Tibial nerve (tissue), 4 donors: ENCODE measurements at regions not wholly inside any gene's neighbourhood (a gene's known extent, or its start where the extent isn't known, plus 50 kb on each side); places are given as distances from the start of the nearest gene placed in this dataset.

Experiments
- DNase-seq, 2 donors: peaks; one replicate each; pipeline ENCODE4 v3.0.0-alpha.2; 2019; ENCODE audit warnings: low spot score in 2 of 2
- H3K27ac ChIP-seq, 4 donors: fragments of 200-600 bp; sonication (generic) in 3 of 4; one replicate each; pipeline ENCODE4 v1.5.1; 2017 to 2019; ENCODE audit warnings: mild to moderate bottlenecking in 1 of 4
- H3K27me3 ChIP-seq, 2 donors: fragments of 200-600 bp; sonication (generic) in 1 of 2; one replicate each; pipeline versions ENCODE4 v1.5.1 to v1.6.0; 2017 to 2019
- H3K36me3 ChIP-seq, 3 donors: fragments of 200-600 bp; sonication (generic); one replicate each; pipeline ENCODE4 v1.5.1; 2018 to 2019
- H3K4me1 ChIP-seq, 4 donors: fragments of 200-600 bp; sonication (generic) in 3 of 4; one replicate each; pipeline ENCODE4 v1.5.1; 2017 to 2019
- H3K4me3 ChIP-seq, 4 donors: fragments of 200-600 bp; sonication (generic) in 3 of 4; one replicate each; pipeline ENCODE4 v1.5.1; 2017 to 2019; ENCODE audit warnings: mild to moderate bottlenecking in 1 of 4, moderate library complexity in 1 of 4
- H3K9me3 ChIP-seq, 4 donors: fragments of 200-600 bp; sonication (generic) in 3 of 4; one replicate each; pipeline ENCODE4 v1.5.1; 2017 to 2019
- EP300 ChIP-seq, 2 donors: sonication (generic); formaldehyde crosslinking; IDR thresholded peaks; one replicate each; pipeline ENCODE4 v1.6.1; 2017; ENCODE audit warnings: antibody characterized with exemption in 2 of 2, mild to moderate bottlenecking in 1 of 2
- POLR2A ChIP-seq, 2 donors: fragments of 450-650 bp; IDR thresholded peaks; one replicate each; pipeline ENCODE4 v1.6.1; 2017; ENCODE audit warnings: antibody characterized with exemption in 2 of 2, mild to moderate bottlenecking in 2 of 2, moderate library complexity in 2 of 2
- WGBS, 2 donors: methylation state at CpG; one replicate each; pipeline ENCODE4 v1.1.5; 2018; 5-methylcytosine and 5-hydroxymethylcytosine counted together
- TF ChIP-seq, protein P1 (sequence below), 5 experiments: fragments of 200-600 bp in 3 of 5; fragments of 450-650 bp in 2 of 5; sonication (generic) in 3 of 5; IDR thresholded peaks; one replicate each; pipeline ENCODE4 v1.5.1; 2016 to 2019; ENCODE audit warnings: antibody characterized with exemption in 5 of 5, mild to moderate bottlenecking in 3 of 5, moderate library complexity in 2 of 5

DNA sequence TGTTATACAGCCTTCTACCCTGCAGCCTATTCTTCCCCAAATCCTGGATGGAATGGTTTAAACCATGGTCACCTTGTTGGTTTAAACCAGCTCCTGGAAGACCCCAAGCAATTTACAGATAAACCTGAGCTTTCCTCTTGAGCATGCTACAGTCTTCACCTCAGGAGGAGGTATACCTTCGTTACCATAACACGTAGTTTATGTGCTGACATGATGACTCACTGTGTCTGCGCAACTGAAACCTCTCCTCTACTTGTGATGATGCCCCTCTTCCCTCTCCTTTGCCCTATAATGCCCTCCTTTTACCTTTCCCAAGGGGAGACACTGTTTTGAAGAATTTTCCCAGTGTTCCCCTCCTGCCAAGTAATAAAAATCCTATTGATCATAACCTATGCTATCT is 457.3 kb upstream of the RGS18 start:
- no peaks in the 10 kb centered on the region for H3K36me3 ChIP-seq
- no peaks in the 10 kb centered on the region for H3K9me3 ChIP-seq
- 93 to 97% methylated on average over 3 of the region's 3 CpGs for WGBS, 2 donors
- H3K4me1 ChIP-seq, result no peaks in the 10 kb centered on the region
- no peak overlapping the region for H3K27ac ChIP-seq
- TF ChIP-seq, protein P1, sequence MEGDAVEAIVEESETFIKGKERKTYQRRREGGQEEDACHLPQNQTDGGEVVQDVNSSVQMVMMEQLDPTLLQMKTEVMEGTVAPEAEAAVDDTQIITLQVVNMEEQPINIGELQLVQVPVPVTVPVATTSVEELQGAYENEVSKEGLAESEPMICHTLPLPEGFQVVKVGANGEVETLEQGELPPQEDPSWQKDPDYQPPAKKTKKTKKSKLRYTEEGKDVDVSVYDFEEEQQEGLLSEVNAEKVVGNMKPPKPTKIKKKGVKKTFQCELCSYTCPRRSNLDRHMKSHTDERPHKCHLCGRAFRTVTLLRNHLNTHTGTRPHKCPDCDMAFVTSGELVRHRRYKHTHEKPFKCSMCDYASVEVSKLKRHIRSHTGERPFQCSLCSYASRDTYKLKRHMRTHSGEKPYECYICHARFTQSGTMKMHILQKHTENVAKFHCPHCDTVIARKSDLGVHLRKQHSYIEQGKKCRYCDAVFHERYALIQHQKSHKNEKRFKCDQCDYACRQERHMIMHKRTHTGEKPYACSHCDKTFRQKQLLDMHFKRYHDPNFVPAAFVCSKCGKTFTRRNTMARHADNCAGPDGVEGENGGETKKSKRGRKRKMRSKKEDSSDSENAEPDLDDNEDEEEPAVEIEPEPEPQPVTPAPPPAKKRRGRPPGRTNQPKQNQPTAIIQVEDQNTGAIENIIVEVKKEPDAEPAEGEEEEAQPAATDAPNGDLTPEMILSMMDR (IDR thresholded peaks at IDR 0.05), result no peak
- TF ChIP-seq EP300 (IDR thresholded peaks at IDR 0.05), result no peak
- TF ChIP-seq POLR2A (IDR thresholded peaks at IDR 0.05), result no peak
- H3K4me3 ChIP-seq, result no peak overlapping the region
- DNase-seq, result no peak
- H3K27me3 ChIP-seq, result no peaks in the 10 kb centered on the region

- H3K36me3 ChIP-seq, result no peaks in the 10 kb centered on the region
- no peak overlapping the region for H3K27ac ChIP-seq
- 81 to 85% methylated on average over 2 of the region's 2 CpGs for WGBS, 2 donors
- DNase-seq, result no peak
- no peak overlapping the region for H3K4me3 ChIP-seq
- TF ChIP-seq, protein P1 (IDR thresholded peaks at IDR 0.05), result no peak
- TF ChIP-seq POLR2A (IDR thresholded peaks at IDR 0.05) (no peak), EP300 (IDR thresholded peaks at IDR 0.05) (no peak)
- H3K9me3 ChIP-seq, result no peaks in the 10 kb centered on the region
- H3K27me3 ChIP-seq, result no peaks in the 10 kb centered on the region
- H3K4me1 ChIP-seq, result no peaks in the 10 kb centered on the region
Measured at GRCh38 chr1:191702124-191702523, 456.1 kb upstream of the RGS18 start.

- H3K27me3 ChIP-seq, result no peaks in the 10 kb centered on the region
- TF ChIP-seq EP300 (IDR thresholded peaks at IDR 0.05) (no peak), POLR2A (IDR thresholded peaks at IDR 0.05) (no peak)
- TF ChIP-seq, protein P1 (IDR thresholded peaks at IDR 0.05), result no peak
- no peaks in the 10 kb centered on the region for H3K36me3 ChIP-seq
- no peaks in the 10 kb centered on the region for H3K9me3 ChIP-seq
- no peak for DNase-seq
- 36 to 41% methylated on average over 2 of the region's 2 CpGs for WGBS, 2 donors
- H3K27ac ChIP-seq, result no peak overlapping the region
- no peaks in the 10 kb centered on the region for H3K4me1 ChIP-seq
- no peak overlapping the region for H3K4me3 ChIP-seq
Measured at GRCh38 chr1:191707288-191707687, 451.0 kb upstream of the RGS18 start.

DNA sequence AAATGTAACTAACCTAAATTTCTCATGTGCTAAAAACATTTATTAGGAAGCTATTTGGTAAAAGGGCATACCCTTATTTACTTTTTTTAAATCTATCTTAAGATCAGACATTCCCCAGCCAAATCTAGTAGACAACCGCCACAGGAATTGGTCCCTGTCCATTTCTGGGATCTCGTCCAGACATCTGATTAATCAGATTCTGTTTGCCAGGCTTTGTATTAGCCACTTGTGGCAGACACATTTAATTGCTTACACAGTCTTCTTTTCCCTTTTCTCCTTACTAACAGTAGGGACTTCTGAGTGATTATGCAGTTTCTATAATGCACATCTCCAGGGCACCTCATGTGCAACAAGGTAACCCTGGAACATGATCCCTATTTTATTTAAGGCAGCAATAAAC is 449.0 kb upstream of the RGS18 start:
- DNase-seq, result no peak
- no peak overlapping the region for H3K27ac ChIP-seq
- H3K9me3 ChIP-seq, result no peaks in the 10 kb centered on the region
- no peak overlapping the region for H3K4me3 ChIP-seq
- H3K27me3 ChIP-seq, result no peaks in the 10 kb centered on the region
- TF ChIP-seq EP300 (IDR thresholded peaks at IDR 0.05), result no peak
- TF ChIP-seq POLR2A (IDR thresholded peaks at IDR 0.05), result no peak
- TF ChIP-seq, protein P1 (IDR thresholded peaks at IDR 0.05), result no peak
- WGBS, 2 donors, result 52 to 67% methylated on average over 2 of the region's 2 CpGs
- no peaks in the 10 kb centered on the region for H3K4me1 ChIP-seq
- H3K36me3 ChIP-seq, result no peaks in the 10 kb centered on the region

- Histone ChIP-seq H3K36me3 (no peaks in the 10 kb centered on the region), H3K4me3 (no peak overlapping the region), H3K27ac (no peak overlapping the region), H3K9me3 (no peaks in the 10 kb centered on the region), H3K27me3 (no peaks in the 10 kb centered on the region), H3K4me1 (no peaks in the 10 kb centered on the region)
- no peak for DNase-seq
- WGBS, 2 donors, result 92 to 93% methylated on average over 6 of the region's 6 CpGs
- TF ChIP-seq EP300 (IDR thresholded peaks at IDR 0.05), result no peak
- TF ChIP-seq, protein P1 (IDR thresholded peaks at IDR 0.05), result no peak
Measured at GRCh38 chr1:191711961-191712360, 446.3 kb upstream of the RGS18 start.
